ENCODE measurements at regions not wholly inside any gene's neighbourhood (a gene's known extent, or its start where the extent isn't known, plus 50 kb on each side); places are given as distances from the start of the nearest gene placed in this dataset.

GRCh38 chr13:58994077-58994476 is 1169.7 kb downstream of the DIAPH3 start:
- TF ChIP-seq CTCF (conservative IDR thresholded peaks at IDR 0.05; ENCODE audit: low read depth, low read length): no peak
- TF ChIP-seq EZH2 (IDR thresholded peaks at IDR 0.05; ENCODE audit: borderline replicate concordance, low read depth, low read length, poor library complexity, severe bottlenecking): no peak

Measured in A673 (cell line).